AG04450 (cell line): ENCODE measurements at regions not wholly inside any gene's neighbourhood (a gene's known extent, or its start where the extent isn't known, plus 50 kb on each side); places are given as distances from the start of the nearest gene placed in this dataset.

Experiments used
- CTCF ChIA-PET: fragments of 300-600, 350-600 bp; formaldehyde crosslinking; extraction: SDS; loops from one replicate; lab custom pipeline; 2022; ENCODE audit warnings: antibody characterized with exemption, inconsistent platforms; lab: Charles Lee
- POLR2A ChIA-PET: fragments of 350-600 bp; formaldehyde crosslinking; extraction: SDS; loops from one replicate; lab custom pipeline; 2021; ENCODE audit warnings: antibody characterized with exemption, inconsistent platforms; lab: Yijun Ruan, JAX
- DNase-seq: peaks from one replicate; pipeline ENCODE4 v3.0.0-alpha.2; 2011; ENCODE audit warnings: low read depth, low spot score
- H3K27ac ChIP-seq: one replicate; pipeline ENCODE4 v1.5.1; 2012; ENCODE audit warnings: low read depth, low read length, control low read depth
- H3K27me3 ChIP-seq: one replicate; pipeline ENCODE4 v1.6.0; 2012; ENCODE audit warnings: low read length; ENCODE audit not compliant: control insufficient read depth, insufficient read depth
- H3K4me3 ChIP-seq: 2 replicates; pipeline ENCODE4 v1.5.1; 2011; ENCODE audit warnings: mild to moderate bottlenecking, low read depth, low read length, control low read depth
- H3K9me3 ChIP-seq: 2 replicates; pipeline ENCODE4 v1.5.1; 2012; ENCODE audit warnings: low read length; ENCODE audit not compliant: control insufficient read depth, insufficient read depth
- CTCF ChIP-seq: IDR thresholded peaks from 2 replicates; pipeline ENCODE4 v1.5.1; 2011; ENCODE audit warnings: low read depth, low read length, control low read depth, inconsistent platforms

DNA sequence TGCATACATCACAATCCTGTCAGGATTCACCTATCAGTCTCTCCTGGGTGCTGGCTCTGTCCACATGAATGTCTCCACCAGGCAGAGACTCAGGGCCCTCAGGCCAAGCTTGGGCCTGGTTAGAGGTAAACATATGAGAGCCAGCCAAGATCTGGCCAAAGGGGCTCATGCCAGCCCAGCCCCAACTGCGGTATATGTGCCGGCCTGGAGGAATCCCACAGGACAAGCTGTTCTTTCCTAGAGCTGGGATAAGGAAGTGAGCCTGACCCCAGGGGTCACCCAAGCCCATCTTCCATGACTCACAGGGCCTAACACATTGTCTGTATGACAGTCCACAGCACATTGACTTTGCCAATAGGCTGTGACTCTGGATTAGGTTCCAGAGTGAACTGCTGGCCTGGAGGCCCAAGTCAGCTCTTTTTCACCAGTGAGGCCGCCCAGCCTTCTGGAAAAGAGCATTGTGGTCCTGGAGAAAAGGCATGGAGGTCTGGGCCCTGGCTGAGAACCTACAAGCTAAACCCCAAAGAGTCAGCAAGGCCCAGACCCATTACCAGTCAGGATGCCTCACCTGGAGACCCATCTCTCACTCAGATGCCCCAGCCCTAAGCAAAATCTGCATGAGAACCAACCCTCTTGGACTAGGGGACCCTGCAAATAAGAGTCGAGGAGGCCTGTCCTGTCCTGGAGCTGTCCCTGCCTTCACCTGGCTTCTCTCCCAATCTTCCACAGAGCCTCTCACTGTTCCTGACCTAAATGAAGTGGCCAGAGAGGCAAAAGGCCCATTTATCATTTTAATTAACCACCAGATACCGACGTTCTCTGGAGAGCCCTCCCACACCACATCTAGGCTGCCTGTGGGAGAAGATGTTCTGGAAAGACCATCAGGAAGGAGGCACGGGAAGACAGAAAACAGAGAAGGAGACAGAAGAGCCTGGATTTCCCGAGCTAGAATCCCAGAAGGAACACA is 120.9 kb upstream of the PKDCC start:
- H3K9me3 ChIP-seq, result peaks cover 5% of the 10 kb centered on the region; the same call in 1 of the 2 replicates
- ChIA-PET CTCF (no interaction called here), POLR2A (interaction anchor here (1.1 kb wide), 1 partner anchor 20 kb away, joined by 10 read pairs; no protein-coding TSS in a partner anchor)
- H3K4me3 ChIP-seq, result no peak overlapping the region
- H3K27me3 ChIP-seq, result no peaks in the 10 kb centered on the region
- no peak overlapping the region for H3K27ac ChIP-seq
- no peak for TF ChIP-seq CTCF
- no peak for DNase-seq

DNA sequence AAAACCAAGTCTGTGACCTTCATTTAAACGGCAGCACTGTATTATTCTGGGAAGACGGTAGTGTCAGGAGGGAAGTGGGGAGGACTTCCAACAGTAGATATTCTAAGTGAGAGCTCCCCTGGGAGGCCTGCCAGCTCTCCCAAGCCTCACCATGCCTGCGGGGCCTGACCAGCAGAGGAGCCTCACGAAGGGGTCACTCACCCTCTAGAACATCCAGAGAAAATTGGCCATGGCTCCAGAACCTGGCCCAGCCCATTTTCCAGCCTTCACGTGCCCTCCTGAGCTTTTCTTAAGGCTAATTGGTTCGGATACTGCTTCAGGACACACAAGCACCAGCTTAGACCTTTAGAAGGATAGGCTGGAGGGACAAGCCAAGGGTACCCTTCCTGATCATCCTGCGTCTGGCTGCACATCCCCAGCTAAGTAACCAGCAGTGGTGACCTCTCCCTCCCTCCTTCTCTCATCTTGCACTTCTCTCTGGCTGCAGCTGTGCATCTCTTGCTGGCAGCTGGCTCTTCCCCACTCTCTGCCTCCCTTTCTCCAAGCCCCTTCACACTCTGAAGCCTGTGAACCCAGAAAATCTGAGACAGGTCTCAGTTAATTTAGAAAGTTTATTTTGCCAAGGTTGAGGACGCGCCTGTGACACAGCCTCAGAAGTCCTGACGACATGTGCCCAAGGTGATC is 120.1 kb upstream of the PKDCC start:
- H3K27ac ChIP-seq, result no peak overlapping the region
- peaks cover 5% of the 10 kb centered on the region; the same call in 1 of the 2 replicates for H3K9me3 ChIP-seq
- H3K4me3 ChIP-seq, result no peak overlapping the region
- no peak for TF ChIP-seq CTCF
- ChIA-PET POLR2A (interaction anchor here (1.1 kb wide), 1 partner anchor 21 kb away, joined by 10 read pairs; no protein-coding TSS in a partner anchor), CTCF (no interaction called here)
- no peak for DNase-seq
- H3K27me3 ChIP-seq, result no peaks in the 10 kb centered on the region

DNA sequence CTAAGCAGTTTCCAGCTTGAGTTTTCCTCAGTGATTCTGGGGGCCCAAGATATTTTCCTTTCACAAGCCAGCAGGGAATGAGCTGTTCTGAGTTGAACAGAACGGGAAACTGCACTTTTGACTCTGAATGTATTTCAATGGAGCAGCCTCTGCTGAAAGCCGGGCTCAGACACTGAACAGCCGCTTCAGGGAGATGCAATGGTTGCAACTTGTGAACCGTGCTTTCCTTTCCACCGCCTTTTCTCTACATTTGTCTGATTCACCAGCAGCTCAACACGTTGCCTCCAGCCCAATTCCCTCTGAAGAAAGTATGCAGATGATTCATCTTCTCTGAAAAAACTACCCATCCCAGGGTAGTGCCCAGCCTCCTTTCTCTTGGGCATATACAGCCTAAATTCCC is 119.3 kb upstream of the PKDCC start:
- no peak for TF ChIP-seq CTCF
- no peaks in the 10 kb centered on the region for H3K27me3 ChIP-seq
- peaks cover 5% of the 10 kb centered on the region; the same call in 1 of the 2 replicates for H3K9me3 ChIP-seq
- ChIA-PET CTCF (no interaction called here), POLR2A (interaction anchor here (0.7 to 1.2 kb wide), 3 partner anchors 22 to 124 kb away, joined by 3 to 6 read pairs (median 5); no protein-coding TSS in a partner anchor)
- no peak overlapping the region for H3K4me3 ChIP-seq
- DNase-seq, result no peak
- H3K27ac ChIP-seq, result no peak overlapping the region

DNA sequence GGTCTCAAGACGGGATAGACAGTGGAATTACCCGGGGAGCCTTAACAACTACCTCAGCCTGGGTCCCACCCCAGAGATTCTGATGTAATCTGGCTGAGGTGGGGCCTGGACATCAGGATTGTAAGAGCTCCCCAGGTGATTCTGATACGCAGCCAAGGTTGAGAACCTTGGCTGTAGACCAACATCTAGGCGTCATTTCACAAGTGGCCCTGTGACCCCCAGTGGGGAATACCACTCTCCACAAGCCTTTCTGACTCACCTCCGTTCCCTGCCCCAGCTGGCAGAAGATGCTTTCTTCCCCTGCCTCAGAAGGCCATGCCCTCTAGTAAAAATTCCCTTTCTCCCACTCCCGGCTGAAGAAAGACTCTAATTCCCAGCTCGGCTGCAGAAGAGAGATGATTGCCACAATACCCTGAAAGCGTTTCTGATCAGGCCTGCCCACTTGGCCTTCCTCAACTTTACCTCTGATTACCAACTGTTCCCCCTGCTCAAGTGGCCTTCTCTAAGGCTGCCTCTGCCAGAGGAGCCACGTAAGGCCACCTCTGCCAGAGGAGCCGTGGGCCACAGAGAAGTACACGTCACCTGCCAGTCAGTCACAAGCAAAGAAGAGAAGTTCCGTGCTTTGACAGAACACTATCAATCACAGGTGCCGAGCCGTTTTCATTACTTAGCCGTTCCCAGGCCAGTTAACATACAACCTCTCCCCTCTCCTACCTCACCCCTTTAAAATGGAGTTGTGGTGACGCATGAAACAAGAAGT is 116.8 kb upstream of the PKDCC start:
- TF ChIP-seq CTCF, result no peak
- Histone ChIP-seq H3K27me3 (no peaks in the 10 kb centered on the region), H3K9me3 (no peaks in the 10 kb centered on the region), H3K4me3 (no peak overlapping the region), H3K27ac (no peak overlapping the region)
- POLR2A ChIA-PET, result no interaction called here
- no peak for DNase-seq
- CTCF ChIA-PET, result no interaction called here
